ENCODE measurements at regions not wholly inside any gene's neighbourhood (a gene's known extent, or its start where the extent isn't known, plus 50 kb on each side); places are given as distances from the start of the nearest gene placed in this dataset.

DNA sequence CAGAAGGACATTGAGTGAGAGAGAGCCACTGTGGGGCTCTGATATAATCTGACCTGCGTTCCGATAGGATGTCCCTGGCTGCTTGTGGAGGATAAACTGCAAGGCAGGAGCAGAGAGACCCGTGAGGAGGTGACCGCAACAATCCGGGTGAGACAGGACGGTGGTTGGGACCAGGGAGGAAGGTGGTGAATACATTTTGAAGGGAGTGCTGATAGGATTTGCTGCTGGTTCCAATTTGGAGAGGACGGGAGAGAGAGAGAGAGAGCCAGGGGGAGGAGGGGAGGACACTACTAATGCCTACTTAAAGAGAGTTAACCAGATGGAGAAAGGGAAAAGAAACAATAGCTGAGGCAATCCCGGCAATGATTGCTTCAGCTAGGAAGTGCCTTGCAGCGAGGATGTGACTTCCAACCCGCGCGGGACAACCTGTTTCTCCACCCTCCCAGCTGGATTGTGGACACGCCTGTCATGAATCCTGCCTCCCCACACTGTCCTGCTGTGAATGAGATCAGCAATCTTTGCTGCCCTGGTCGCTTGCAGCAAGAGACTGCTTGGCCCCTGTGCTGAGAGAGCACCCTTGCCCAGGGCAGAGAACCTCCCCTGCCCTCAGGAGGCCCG is 199.0 kb upstream of the KCNG1 start:
- TF ChIP-seq, protein P1, sequence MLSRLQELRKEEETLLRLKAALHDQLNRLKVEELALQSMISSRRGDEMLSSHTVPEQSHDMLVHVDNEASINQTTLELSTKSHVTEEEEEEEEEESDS (CRISPR knock-in tag; IDR thresholded peaks at IDR 0.05): no peak
- TF ChIP-seq, protein P2, sequence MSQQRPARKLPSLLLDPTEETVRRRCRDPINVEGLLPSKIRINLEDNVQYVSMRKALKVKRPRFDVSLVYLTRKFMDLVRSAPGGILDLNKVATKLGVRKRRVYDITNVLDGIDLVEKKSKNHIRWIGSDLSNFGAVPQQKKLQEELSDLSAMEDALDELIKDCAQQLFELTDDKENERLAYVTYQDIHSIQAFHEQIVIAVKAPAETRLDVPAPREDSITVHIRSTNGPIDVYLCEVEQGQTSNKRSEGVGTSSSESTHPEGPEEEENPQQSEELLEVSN (IDR thresholded peaks at IDR 0.05; ENCODE audit: borderline replicate concordance in 1 of 2, extremely low read depth in 1 of 2, insufficient read depth in 1 of 2, insufficient read length in 1 of 2, low read depth in 1 of 2, low read length in 1 of 2, poor library complexity in 1 of 2, severe bottlenecking in 1 of 2): no peak
- TF ChIP-seq OTX1 (CRISPR knock-in tag; IDR thresholded peaks at IDR 0.05) (peak; percentile 57; the same call in 1 of the 2 replicates), RNF2 (IDR thresholded peaks at IDR 0.05) (no peak)

Data from K562 (cell line).